ENCODE measurements at regions not wholly inside any gene's neighbourhood (a gene's known extent, or its start where the extent isn't known, plus 50 kb on each side); places are given as distances from the start of the nearest gene placed in this dataset.

- no peak for FAIRE-seq
Observed at GRCh38 chr2:217329023-217329431, 469.2 kb upstream of the TNP1 start.

DNA sequence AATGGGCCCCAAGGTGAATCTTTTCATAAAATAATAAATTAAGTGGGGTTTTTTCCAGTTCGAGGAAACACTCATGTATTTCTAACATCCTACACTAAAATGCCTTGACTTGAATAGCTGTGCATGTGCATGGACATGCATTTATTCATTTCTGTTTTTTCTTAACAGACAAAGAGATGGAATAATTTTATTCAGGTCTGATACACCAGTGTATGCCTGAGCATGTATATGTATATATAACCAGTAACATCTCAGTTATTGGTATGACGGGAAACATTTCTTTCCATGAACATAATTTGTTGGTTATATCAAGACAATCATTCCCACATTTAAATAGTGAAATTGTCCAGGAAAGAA, 468.7 kb upstream of the TNP1 start:
- no peak for FAIRE-seq

DNA sequence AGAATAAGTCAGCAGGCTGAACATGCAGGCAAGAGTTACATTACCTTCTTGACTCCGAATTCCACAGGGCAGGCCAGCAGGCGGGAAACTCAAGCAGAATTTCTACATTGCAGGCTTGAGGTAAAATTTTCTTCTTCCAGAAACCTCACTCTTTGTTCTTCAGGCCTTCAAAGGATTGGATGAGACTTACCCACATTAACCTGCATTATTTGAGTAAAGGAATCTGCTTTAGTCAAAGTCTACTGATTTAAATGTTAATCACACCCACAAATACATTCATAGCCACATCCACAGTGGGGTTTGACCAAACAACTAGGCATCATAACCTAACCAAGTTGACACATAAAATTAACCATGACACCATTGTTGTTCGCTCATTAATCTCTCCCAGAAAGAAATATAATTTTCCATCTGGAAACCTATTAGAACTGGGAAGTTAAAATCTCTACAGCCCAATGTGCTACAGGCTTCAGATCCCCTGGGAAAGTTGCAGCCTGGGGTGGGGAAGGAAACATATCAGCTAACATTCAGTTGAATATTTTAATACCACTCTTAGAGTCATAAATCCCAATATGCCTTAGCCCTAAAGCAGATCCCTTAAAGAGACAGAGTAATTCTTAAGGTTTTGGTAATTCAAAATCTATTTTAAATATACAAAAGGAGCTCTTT, 468.2 kb upstream of the TNP1 start:
- FAIRE-seq: no peak

GRCh38 chr2:217326238-217327022, 466.6 kb upstream of the TNP1 start:
- FAIRE-seq: no peak

DNA sequence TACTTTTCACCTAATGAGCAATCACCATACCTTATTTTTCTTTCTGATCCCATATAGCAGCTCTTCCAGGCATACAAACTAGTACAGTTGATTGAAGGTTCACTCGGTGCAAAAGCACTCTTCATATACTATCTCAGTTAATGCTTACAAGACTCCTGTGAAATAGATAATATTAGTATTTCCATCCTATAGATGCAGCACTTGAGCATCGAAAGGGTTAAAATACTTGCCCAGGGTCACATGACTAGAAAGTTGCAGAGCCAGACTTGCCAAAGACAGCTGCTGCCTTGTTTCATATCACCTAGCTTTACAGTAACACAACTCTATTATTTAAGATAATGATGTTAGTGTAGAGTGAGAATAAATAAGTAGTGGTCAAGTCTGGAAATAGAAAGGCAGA, 466.0 kb upstream of the TNP1 start:
- no peak for FAIRE-seq

- FAIRE-seq: no peak
Observed at GRCh38 chr2:217325251-217325650, 465.4 kb upstream of the TNP1 start.

DNA sequence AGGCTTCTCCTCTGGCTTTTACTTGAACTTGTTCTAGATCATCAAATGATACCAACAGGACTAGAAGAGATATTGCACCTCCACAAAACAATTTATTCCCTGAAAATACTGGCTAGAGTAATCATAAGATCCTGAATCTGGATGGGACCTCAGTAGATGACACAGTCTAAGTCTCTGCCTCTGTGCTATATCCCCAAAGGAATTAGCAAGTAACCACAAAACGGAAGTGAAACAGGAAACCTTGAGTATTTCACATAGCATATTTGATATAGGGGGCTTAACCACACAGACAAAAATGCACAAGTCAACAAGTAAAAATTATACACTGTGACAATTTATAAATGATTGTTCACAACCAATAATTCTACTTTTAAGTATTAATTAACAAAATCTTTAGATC, 456.9 kb upstream of the TNP1 start:
- no peak for FAIRE-seq

- no peak for FAIRE-seq
Observed at GRCh38 chr2:217314021-217314460, 454.2 kb upstream of the TNP1 start.

DNA sequence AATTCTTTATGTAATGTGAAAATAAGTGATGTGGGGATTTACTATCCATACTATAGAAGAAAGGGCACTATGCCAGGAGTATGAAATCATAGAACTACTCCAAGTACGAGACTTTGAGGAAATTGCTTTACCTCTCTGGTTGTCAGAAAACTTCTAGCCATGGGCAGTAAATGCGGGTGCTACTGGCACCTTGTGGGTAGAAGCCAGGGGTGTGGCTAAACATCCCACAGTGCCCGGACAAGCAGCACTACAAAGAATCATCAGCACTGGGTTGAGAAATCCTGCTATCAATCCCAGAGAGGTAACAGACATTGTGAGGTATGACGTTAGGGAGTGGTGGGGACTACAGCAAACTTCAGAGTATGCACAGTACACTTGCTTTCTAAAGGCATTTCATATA, 453.5 kb upstream of the TNP1 start:
- no peak for FAIRE-seq

DNA sequence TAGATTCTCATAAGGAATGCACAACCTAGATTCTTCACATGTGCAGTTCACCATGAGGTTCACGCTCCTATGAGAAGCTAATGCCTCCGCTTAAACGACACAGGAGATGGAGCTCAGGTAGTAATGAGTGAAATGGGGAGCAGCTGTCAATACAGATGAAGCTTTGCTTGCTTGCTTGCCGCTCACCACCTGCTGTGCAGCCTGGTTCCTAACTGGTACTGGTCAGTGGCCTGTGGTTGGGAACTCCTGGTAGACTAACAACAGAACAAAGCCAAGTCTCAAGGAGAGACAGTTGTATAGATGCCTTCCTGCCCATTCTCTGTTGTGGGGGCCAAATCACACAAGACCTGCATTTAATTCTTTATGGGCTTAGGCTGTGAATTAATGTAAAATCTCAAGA, 449.2 kb upstream of the TNP1 start:
- no peak for FAIRE-seq

DNA sequence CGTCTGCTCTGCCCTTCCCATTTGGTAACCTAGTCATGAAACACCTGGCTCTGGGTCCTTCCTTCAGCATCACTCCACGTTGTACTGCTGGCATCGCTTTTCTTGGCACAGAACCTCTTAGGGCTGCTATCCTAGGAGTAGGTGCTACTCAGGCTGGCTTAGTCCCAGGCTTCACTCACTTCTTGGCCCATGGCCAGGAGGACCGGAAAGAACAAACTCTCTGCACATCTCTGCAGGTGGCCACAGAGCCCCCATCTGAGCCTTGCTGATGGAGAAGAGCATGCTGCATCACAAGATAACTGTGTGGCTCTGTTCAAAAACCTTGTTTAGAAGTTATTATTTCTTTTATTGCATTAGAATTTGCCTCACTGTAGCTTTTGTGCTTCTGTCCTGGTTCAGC, 447.2 kb upstream of the TNP1 start:
- FAIRE-seq: no peak

GRCh38 chr2:217305882-217306281, 446.0 kb upstream of the TNP1 start:
- no peak for FAIRE-seq

DNA sequence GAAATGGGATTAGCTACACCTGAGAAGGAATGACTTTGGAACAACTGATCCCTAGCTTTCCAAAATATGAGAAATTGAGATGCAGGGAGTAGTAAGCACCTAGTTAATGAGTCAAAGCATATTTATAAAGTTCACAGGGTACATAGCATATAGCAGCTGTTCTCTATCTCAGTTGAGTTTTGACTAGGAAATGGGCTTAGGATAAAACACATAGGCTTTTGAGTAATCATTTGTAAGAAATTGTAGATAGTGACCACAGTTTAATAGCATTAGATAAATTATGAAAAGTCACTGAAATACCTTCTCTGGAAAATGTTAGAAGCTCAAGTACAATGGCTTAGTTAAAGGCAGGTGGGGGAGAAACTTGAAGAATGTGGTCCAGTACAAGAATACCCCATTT, 444.7 kb upstream of the TNP1 start:
- FAIRE-seq: no peak

GRCh38 chr2:217302856-217303255, 443.0 kb upstream of the TNP1 start:
- no peak for FAIRE-seq

GRCh38 chr2:217301142-217301925, 441.5 kb upstream of the TNP1 start:
- FAIRE-seq: no peak

- FAIRE-seq: no peak
Observed at GRCh38 chr2:217299590-217299989, 439.7 kb upstream of the TNP1 start.

- no peak for FAIRE-seq
Observed at GRCh38 chr2:217297096-217297495, 437.2 kb upstream of the TNP1 start.

GRCh38 chr2:217294818-217295217, 435.0 kb upstream of the TNP1 start:
- no peak for FAIRE-seq

- FAIRE-seq: no peak
Observed at GRCh38 chr2:217294211-217294610, 434.3 kb upstream of the TNP1 start.

DNA sequence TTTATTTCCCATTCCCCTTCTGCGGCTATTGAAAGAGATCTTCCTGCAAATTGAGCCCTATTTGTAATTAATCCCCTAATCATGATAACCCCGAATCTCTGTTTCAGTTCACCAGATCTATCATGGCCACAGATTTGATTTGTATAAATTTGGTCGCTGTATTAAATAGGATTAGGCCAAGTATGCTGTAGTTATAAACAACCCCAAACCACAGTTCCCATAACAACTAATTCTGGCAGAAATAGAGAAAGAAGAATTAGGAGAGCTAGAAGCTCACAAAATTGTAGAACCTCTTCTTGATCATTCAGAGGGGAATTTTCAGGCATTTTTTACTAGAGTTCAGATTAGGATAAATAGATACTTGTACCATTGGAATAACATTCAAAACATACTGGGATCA, 433.7 kb upstream of the TNP1 start:
- FAIRE-seq: no peak

GRCh38 chr2:217293046-217293445, 433.2 kb upstream of the TNP1 start:
- FAIRE-seq: no peak

GRCh38 chr2:217291259-217291658, 431.4 kb upstream of the TNP1 start:
- FAIRE-seq: no peak

DNA sequence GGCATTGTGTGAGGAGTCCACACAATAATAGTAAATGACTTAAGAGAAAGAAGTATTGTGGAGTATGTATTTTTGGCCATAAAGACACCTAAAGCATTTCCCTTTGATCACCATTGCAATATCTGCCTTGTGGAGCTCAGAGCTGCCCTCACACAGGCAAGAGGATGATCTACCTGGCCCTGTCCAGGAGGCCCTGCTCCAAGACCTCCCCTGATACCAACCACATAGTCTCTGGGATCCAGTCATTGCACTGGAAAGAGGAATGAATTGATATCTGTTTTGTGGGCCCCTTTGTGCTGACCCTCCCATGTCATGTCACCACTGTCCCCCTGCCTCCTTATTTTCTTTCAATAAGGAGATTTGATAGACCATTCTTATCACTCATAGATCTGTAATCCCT, 430.6 kb upstream of the TNP1 start:
- FAIRE-seq: no peak

- FAIRE-seq: no peak
Observed at GRCh38 chr2:217289907-217290280, 430.0 kb upstream of the TNP1 start.

Measured in TTC549 (cell line).